ENCODE measurements at regions not wholly inside any gene's neighbourhood (a gene's known extent, or its start where the extent isn't known, plus 50 kb on each side); places are given as distances from the start of the nearest gene placed in this dataset.

GRCh38 chr5:173474881-173475287 is 141.6 kb downstream of the BOD1 start:
- intact Hi-C loops (cut with DNase I, micrococcal nuclease): no loop called here
- no peak for ATAC-seq

GRCh38 chr5:173473288-173473687 is 143.2 kb downstream of the BOD1 start:
- peaks cover 3% of the 10 kb centered on the region for H3K27me3 Mint-ChIP-seq
- ATAC-seq: no peak
- intact Hi-C loops (cut with DNase I, micrococcal nuclease): no loop called here

More at GRCh38 chr5:173474881-173475287, 141.6 kb downstream of the BOD1 start:
- Mint-ChIP-seq H3K36me3 (ENCODE audit: low read depth) (no peaks in the 10 kb centered on the region), H3K4me3 (no peak overlapping the region), H3K9me3 (ENCODE audit: low read depth) (no peaks in the 10 kb centered on the region), H3K4me1 (no peaks in the 10 kb centered on the region), H3K27me3 (peaks cover 2% of the 10 kb centered on the region), H3K27ac (no peak overlapping the region)
- ChIA-PET POLR2A (interaction anchor here (0.6 kb wide), 1 partner anchor 426 kb away, joined by 3 read pairs; no protein-coding TSS in a partner anchor), CTCF (no interaction called here)
- no peak for DNase-seq

DNA sequence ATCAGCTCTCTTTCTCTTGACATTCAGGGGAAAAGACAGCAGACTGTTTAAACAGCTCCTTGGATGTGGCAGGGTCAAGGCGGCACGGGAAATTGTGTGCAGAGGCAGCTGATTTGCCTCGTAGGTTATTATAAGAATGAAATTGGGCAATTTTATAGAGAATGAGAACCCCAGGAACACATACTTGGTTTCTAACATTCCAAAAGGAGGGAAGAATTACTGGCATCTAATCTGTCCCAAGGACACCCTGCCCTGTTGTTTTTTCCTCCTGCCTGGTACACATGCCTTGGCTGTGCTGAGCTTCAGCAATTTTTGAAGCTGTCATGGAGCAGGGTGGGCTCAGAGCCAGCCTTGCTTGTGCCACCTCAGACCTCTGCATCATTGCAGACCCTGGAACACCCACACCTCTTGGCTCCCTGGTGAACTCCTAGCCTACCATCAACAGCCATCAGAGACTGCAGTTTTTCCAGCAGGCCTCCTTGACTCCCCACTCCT is 143.6 kb downstream of the BOD1 start:
- H3K4me1 Mint-ChIP-seq: no peaks in the 10 kb centered on the region
- H3K27ac Mint-ChIP-seq: no peak overlapping the region
- ChIA-PET POLR2A (no interaction called here), CTCF (interaction anchor here (0.7 kb wide), 1 partner anchor 77 kb away, joined by 3 read pairs; no protein-coding TSS in a partner anchor)
- no peaks in the 10 kb centered on the region for H3K9me3 Mint-ChIP-seq (ENCODE audit: low read depth)
- no peak overlapping the region for H3K4me3 Mint-ChIP-seq
- intact Hi-C loops (cut with DNase I, micrococcal nuclease): no loop called here
- no peaks in the 10 kb centered on the region for H3K36me3 Mint-ChIP-seq (ENCODE audit: low read depth)
- H3K27me3 Mint-ChIP-seq: peaks cover 4% of the 10 kb centered on the region
- ATAC-seq (no peak), DNase-seq (no peak)

More at GRCh38 chr5:173473288-173473687, 143.2 kb downstream of the BOD1 start:
- no peaks in the 10 kb centered on the region for H3K4me1 Mint-ChIP-seq
- H3K9me3 Mint-ChIP-seq (ENCODE audit: low read depth): no peaks in the 10 kb centered on the region
- no peak overlapping the region for H3K27ac Mint-ChIP-seq
- no peaks in the 10 kb centered on the region for H3K36me3 Mint-ChIP-seq (ENCODE audit: low read depth)
- DNase-seq: no peak
- ChIA-PET CTCF (interaction anchor here (0.7 kb wide), 1 partner anchor 77 kb away, joined by 3 read pairs; no protein-coding TSS in a partner anchor), POLR2A (no interaction called here)
- no peak overlapping the region for H3K4me3 Mint-ChIP-seq

DNA sequence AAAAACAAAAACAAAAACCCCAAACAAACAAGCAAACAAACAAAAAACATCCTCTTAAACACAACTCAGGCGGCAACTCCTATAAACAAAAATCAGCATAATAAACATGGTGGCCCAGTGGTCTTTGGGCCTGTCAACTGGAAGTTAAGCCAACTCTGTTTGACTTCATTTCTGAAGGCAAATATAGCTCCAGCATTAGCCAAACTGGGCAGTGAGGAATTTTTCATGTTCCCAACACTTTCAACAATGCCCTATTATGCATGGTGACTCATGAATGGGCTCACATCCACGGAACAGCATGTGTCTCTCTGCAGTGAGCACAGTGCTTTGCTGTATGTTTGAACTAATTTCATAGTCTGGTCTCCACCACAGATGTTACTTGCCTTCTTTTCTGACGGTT is 143.9 kb upstream of the STC2 start:
- H3K4me1 Mint-ChIP-seq: no peaks in the 10 kb centered on the region
- ChIA-PET POLR2A (no interaction called here), CTCF (no interaction called here)
- H3K36me3 Mint-ChIP-seq (ENCODE audit: low read depth): no peaks in the 10 kb centered on the region
- intact Hi-C loops (cut with DNase I, micrococcal nuclease): no loop called here
- H3K27ac Mint-ChIP-seq: no peak overlapping the region
- H3K4me3 Mint-ChIP-seq: no peak overlapping the region
- DNase-seq: no peak
- ATAC-seq: no peak
- H3K9me3 Mint-ChIP-seq (ENCODE audit: low read depth): no peaks in the 10 kb centered on the region
- H3K27me3 Mint-ChIP-seq: peaks cover 4% of the 10 kb centered on the region

- POLR2A ChIA-PET: no interaction called here
- no peaks in the 10 kb centered on the region for H3K36me3 Mint-ChIP-seq (ENCODE audit: low read depth)
- intact Hi-C loops (cut with DNase I, micrococcal nuclease): no loop called here
Measured at GRCh38 chr5:173468821-173469251, 140.6 kb upstream of the STC2 start.

DNA sequence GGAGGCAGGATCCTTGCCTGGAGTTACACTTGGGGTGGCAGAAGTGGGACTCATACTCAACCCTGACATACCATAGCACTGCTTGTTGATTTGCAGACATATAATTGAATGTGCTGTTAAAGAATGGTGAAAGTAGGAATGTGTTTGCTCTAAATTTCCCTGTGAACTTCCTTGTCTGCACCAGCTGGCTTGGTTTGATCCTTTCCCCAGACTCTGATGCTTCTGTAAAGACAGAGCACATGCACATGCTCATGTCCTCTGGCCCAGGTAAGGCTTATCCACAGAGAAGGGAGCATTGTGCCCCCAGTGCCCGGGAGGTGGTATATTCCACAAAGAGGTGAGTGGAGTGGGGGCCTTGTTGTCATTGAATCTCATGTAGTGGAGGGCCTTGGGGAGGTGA is 138.0 kb upstream of the STC2 start:
- Mint-ChIP-seq H3K9me3 (ENCODE audit: low read depth) (peaks cover 2% of the 10 kb centered on the region), H3K27me3 (peaks cover 4% of the 10 kb centered on the region), H3K4me1 (no peaks in the 10 kb centered on the region), H3K36me3 (ENCODE audit: low read depth) (no peaks in the 10 kb centered on the region), H3K4me3 (no peak overlapping the region), H3K27ac (no peak overlapping the region)
- ChIA-PET POLR2A (no interaction called here), CTCF (no interaction called here)
- intact Hi-C loops (cut with DNase I, micrococcal nuclease): no loop called here
- ATAC-seq: no peak
- no peak for DNase-seq

More at GRCh38 chr5:173468821-173469251, 140.6 kb upstream of the STC2 start:
- Mint-ChIP-seq H3K27me3 (peaks cover 4% of the 10 kb centered on the region), H3K9me3 (ENCODE audit: low read depth) (peaks cover 2% of the 10 kb centered on the region), H3K27ac (no peak overlapping the region), H3K4me1 (no peaks in the 10 kb centered on the region), H3K4me3 (no peak overlapping the region)
- CTCF ChIA-PET: no interaction called here
- DNase-seq (no peak), ATAC-seq (no peak)

DNA sequence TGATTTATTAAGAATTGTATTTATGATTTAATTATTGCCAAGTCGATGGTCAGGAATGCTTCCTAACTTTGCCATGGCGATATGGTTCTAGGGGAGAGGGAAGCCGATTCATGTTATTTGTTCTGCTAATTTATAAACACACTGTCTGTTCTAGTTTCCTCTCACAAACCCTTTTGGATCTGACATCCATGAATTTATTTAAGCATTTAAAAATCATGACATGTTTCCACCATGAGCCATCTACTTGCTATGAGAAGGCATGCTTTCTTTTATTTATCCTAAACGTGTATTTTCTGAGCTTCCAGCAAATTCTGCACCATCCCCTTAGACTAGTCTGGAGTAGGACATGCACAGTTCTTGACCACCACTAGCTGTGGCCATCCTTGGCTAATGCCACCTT is 136.6 kb upstream of the STC2 start:
- Mint-ChIP-seq H3K9me3 (ENCODE audit: low read depth) (peaks cover 2% of the 10 kb centered on the region), H3K36me3 (ENCODE audit: low read depth) (no peaks in the 10 kb centered on the region), H3K4me1 (no peaks in the 10 kb centered on the region), H3K27ac (no peak overlapping the region), H3K27me3 (peaks cover 4% of the 10 kb centered on the region), H3K4me3 (no peak overlapping the region)
- no peak for DNase-seq
- POLR2A ChIA-PET: no interaction called here
- intact Hi-C loops (cut with DNase I, micrococcal nuclease): no loop called here
- no peak for ATAC-seq
- CTCF ChIA-PET: no interaction called here

DNA sequence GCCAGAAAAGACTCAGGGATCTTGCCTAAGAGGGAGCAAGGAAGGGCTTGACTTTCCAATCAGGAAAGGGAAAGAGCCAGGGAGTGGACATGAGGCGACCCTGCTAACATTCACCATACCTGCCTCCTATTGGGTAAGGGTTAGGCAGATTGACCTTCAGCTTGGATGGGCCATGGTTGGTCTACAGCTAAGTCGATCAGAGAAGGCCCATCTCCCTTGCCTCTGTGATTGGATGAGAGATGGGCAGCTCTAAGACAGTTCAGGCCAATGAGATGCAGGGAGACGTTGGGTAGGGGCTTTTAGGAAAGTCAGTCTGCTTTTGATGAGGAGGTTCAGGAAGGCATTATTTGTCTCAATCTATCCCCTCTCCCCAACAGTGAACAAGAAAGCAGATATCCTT is 135.0 kb upstream of the STC2 start:
- Mint-ChIP-seq H3K4me3 (no peak overlapping the region), H3K27me3 (no peaks in the 10 kb centered on the region), H3K27ac (no peak overlapping the region), H3K36me3 (ENCODE audit: low read depth) (no peaks in the 10 kb centered on the region), H3K4me1 (no peaks in the 10 kb centered on the region), H3K9me3 (ENCODE audit: low read depth) (peaks cover 2% of the 10 kb centered on the region)
- intact Hi-C loops (cut with DNase I, micrococcal nuclease): no loop called here
- ATAC-seq (no peak), DNase-seq (no peak)
- CTCF ChIA-PET: no interaction called here
- POLR2A ChIA-PET: no interaction called here

GRCh38 chr5:173458828-173459609 is 130.8 kb upstream of the STC2 start:
- no peak overlapping the region for H3K4me3 Mint-ChIP-seq
- ChIA-PET CTCF (no interaction called here), POLR2A (no interaction called here)
- no peak overlapping the region for H3K27ac Mint-ChIP-seq
- H3K36me3 Mint-ChIP-seq (ENCODE audit: low read depth): no peaks in the 10 kb centered on the region
- H3K4me1 Mint-ChIP-seq: no peaks in the 10 kb centered on the region
- H3K27me3 Mint-ChIP-seq: peaks cover 2% of the 10 kb centered on the region
- H3K9me3 Mint-ChIP-seq (ENCODE audit: low read depth): no peaks in the 10 kb centered on the region
- ATAC-seq (no peak), DNase-seq (no peak)
- intact Hi-C loops (cut with DNase I, micrococcal nuclease): no loop called here

DNA sequence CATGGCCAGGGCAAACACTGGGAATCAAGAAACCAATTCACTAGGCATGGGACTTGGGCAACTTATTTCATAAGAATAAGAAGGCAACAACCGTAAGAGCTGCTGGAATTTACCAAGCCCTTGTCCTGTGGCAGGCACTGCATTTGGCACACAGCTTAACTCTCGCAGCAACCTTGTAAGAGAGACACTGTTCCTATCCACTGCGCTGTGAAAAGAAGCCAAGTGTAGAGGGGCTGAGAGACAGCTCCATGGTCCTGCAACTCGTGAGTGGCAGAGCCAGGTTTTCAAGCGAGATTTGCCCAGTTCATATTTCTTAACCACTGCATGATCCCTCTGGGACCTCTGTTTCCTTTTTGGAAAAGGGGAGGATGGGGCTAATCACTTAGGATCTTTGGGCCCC is 129.3 kb upstream of the STC2 start:
- Mint-ChIP-seq H3K27me3 (peaks cover 2% of the 10 kb centered on the region), H3K4me1 (no peaks in the 10 kb centered on the region), H3K4me3 (no peak overlapping the region), H3K9me3 (ENCODE audit: low read depth) (no peaks in the 10 kb centered on the region), H3K27ac (no peak overlapping the region), H3K36me3 (ENCODE audit: low read depth) (no peaks in the 10 kb centered on the region)
- ChIA-PET POLR2A (no interaction called here), CTCF (no interaction called here)
- intact Hi-C loops (cut with DNase I, micrococcal nuclease): no loop called here
- DNase-seq (no peak), ATAC-seq (no peak)

- DNase-seq (no peak), ATAC-seq (no peak)
- intact Hi-C loops (cut with DNase I, micrococcal nuclease): no loop called here
- Mint-ChIP-seq H3K4me1 (no peaks in the 10 kb centered on the region), H3K4me3 (no peak overlapping the region), H3K27ac (no peak overlapping the region), H3K27me3 (peaks cover 2% of the 10 kb centered on the region), H3K9me3 (ENCODE audit: low read depth) (no peaks in the 10 kb centered on the region), H3K36me3 (ENCODE audit: low read depth) (no peaks in the 10 kb centered on the region)
- ChIA-PET POLR2A (no interaction called here), CTCF (interaction anchor here (0.7 kb wide), 1 partner anchor 780 kb away, joined by 6 read pairs; no protein-coding TSS in a partner anchor)
Measured at GRCh38 chr5:173456751-173457171, 128.5 kb upstream of the STC2 start.

GRCh38 chr5:173456181-173456580 is 128.0 kb upstream of the STC2 start:
- ChIA-PET POLR2A (no interaction called here), CTCF (interaction anchor here (0.7 kb wide), 1 partner anchor 781 kb away, joined by 6 read pairs; no protein-coding TSS in a partner anchor)
- no peak overlapping the region for H3K4me3 Mint-ChIP-seq
- ATAC-seq (no peak), DNase-seq (no peak)
- no peaks in the 10 kb centered on the region for H3K9me3 Mint-ChIP-seq (ENCODE audit: low read depth)
- peaks cover 2% of the 10 kb centered on the region for H3K27me3 Mint-ChIP-seq
- intact Hi-C loops (cut with DNase I, micrococcal nuclease): no loop called here
- no peaks in the 10 kb centered on the region for H3K36me3 Mint-ChIP-seq (ENCODE audit: low read depth)
- no peak overlapping the region for H3K27ac Mint-ChIP-seq
- H3K4me1 Mint-ChIP-seq: no peaks in the 10 kb centered on the region
